ENCODE measurements at regions not wholly inside any gene's neighbourhood (a gene's known extent, or its start where the extent isn't known, plus 50 kb on each side); places are given as distances from the start of the nearest gene placed in this dataset.

DNA sequence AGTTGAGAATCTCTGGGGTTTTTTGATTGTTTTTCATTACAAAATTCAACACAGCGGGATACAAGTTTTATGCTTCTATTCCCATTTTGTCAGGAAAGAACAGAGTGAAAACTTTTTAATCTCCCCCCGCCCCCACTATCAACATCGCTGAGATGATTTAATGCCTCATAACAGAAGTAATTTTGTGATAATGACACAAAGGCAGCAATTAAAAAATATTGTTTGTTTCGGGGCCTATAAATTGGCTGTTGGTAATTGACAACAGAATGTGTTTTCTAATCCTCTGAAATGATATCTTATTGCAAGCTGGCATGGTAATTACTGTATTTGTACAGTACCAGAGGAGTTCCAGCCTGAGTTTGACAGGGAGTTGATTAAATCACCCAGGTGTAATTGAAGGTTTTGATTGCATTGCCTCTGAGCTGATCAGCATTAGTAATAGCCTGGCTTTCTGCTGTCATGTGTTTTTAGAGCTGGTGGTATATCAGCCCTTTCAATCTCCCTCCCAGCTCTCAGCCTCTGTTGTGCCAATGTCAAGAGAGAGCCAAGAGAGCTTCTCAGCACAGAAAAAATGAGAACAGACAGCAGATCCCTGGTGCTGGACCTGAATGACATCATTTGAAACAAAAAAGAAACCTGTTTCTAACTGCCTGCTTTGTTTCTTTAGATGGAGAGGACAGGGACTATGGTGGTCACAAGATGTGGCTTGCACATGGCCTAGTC, 265.1 kb downstream of the FAM76B start:
- TF ChIP-seq, protein P1, sequence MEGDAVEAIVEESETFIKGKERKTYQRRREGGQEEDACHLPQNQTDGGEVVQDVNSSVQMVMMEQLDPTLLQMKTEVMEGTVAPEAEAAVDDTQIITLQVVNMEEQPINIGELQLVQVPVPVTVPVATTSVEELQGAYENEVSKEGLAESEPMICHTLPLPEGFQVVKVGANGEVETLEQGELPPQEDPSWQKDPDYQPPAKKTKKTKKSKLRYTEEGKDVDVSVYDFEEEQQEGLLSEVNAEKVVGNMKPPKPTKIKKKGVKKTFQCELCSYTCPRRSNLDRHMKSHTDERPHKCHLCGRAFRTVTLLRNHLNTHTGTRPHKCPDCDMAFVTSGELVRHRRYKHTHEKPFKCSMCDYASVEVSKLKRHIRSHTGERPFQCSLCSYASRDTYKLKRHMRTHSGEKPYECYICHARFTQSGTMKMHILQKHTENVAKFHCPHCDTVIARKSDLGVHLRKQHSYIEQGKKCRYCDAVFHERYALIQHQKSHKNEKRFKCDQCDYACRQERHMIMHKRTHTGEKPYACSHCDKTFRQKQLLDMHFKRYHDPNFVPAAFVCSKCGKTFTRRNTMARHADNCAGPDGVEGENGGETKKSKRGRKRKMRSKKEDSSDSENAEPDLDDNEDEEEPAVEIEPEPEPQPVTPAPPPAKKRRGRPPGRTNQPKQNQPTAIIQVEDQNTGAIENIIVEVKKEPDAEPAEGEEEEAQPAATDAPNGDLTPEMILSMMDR (IDR thresholded peaks at IDR 0.05) = no peak
- TF ChIP-seq POLR2A (IDR thresholded peaks at IDR 0.05) = no peak

Measured in esophagus squamous epithelium (tissue), 4 donors.